Right atrium auricular region (tissue), 2 donors: ENCODE measurements at regions not wholly inside any gene's neighbourhood (a gene's known extent, or its start where the extent isn't known, plus 50 kb on each side); places are given as distances from the start of the nearest gene placed in this dataset.

Experiments
- DNase-seq: peaks from one replicate; pipeline ENCODE4 v3.0.0-alpha.2; 2019; ENCODE audit warnings: low spot score
- H3K27ac ChIP-seq, 2 donors: fragments of 200-600 bp; sonication (generic); 1 replicate in 1 of 2; 2 replicates in 1 of 2; pipeline ENCODE4 v1.5.1; 2016 to 2019
- H3K27me3 ChIP-seq, 2 donors: fragments of 200-600 bp; sonication (generic); one replicate each; pipeline versions ENCODE4 v1.5.1 to v1.6.0; 2017 to 2019
- H3K36me3 ChIP-seq: fragments of 200-600 bp; sonication (generic); one replicate; pipeline ENCODE4 v1.5.1; 2016
- H3K4me1 ChIP-seq, 2 donors: fragments of 200-600 bp; sonication (generic); one replicate each; pipeline versions ENCODE4 v1.5.1 to v1.6.0; 2017 to 2019
- H3K4me3 ChIP-seq, 2 donors: fragments of 200-600 bp; sonication (generic); 1 replicate in 1 of 2; 2 replicates in 1 of 2; pipeline ENCODE4 v1.5.1; 2017 to 2019; ENCODE audit warnings: mild to moderate bottlenecking in 1 of 2, moderate library complexity in 1 of 2
- H3K9me3 ChIP-seq, 2 donors: fragments of 200-600 bp; sonication (generic); one replicate each; pipeline ENCODE4 v1.5.1; 2019
- TF ChIP-seq, protein P1 (sequence below), 2 donors: fragments of 200-600 bp; sonication (generic); IDR thresholded peaks; one replicate each; pipeline ENCODE4 v1.5.1; 2019; ENCODE audit warnings: antibody characterized with exemption in 2 of 2

DNA sequence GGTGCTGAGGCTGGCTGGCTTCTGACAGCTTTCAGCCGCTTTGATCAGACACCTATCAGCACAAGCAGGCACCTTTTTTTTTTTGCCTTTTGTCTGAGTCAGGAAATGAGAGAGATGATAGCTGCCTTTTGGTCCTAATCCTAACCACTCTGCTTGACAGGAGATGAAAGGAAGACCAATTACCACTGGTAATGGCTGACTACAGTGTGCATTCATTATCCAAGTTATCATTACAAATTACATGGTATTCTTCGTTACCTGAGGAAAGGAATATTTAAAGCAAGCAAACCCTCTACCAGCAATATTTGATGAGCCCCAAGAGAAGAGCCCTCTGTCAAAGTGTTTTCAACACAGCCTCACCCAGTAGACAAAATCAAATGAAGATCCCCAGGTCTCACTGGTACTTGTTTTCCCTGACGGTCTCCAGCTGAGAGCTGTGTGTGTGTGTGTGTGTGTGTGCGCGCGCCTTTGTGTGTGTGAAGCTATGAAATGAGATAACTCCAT is 925.7 kb downstream of the DCDC2C start:
- Histone ChIP-seq H3K4me3 (no peak overlapping the region), H3K4me1 (no peaks in the 10 kb centered on the region), H3K9me3 (no peaks in the 10 kb centered on the region), H3K36me3 (no peaks in the 10 kb centered on the region), H3K27me3 (no peaks in the 10 kb centered on the region), H3K27ac (no peak overlapping the region)
- no peak for DNase-seq
- TF ChIP-seq, protein P1, sequence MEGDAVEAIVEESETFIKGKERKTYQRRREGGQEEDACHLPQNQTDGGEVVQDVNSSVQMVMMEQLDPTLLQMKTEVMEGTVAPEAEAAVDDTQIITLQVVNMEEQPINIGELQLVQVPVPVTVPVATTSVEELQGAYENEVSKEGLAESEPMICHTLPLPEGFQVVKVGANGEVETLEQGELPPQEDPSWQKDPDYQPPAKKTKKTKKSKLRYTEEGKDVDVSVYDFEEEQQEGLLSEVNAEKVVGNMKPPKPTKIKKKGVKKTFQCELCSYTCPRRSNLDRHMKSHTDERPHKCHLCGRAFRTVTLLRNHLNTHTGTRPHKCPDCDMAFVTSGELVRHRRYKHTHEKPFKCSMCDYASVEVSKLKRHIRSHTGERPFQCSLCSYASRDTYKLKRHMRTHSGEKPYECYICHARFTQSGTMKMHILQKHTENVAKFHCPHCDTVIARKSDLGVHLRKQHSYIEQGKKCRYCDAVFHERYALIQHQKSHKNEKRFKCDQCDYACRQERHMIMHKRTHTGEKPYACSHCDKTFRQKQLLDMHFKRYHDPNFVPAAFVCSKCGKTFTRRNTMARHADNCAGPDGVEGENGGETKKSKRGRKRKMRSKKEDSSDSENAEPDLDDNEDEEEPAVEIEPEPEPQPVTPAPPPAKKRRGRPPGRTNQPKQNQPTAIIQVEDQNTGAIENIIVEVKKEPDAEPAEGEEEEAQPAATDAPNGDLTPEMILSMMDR (IDR thresholded peaks at IDR 0.05) = no peak

DNA sequence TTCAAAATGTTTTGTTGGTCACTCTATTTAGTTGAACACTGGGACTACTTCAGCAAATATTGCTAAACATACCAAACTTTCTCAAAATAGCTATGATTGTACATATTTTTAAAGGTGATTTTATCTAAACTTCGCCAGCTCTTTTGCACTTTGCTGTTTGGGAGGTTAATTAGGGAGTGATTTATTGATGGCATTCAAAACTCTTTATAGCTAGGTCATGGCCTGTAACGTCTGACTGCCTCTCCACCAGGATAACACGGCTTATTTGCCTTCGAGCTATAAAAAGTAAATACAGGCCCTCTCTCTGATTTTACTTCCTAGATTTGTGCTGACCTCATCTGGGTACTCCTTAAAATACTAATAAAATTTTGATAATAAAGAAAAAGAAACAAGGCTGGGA is 931.9 kb downstream of the DCDC2C start:
- Histone ChIP-seq H3K4me3 (no peak overlapping the region), H3K36me3 (no peaks in the 10 kb centered on the region), H3K27ac (no peak overlapping the region), H3K9me3 (no peaks in the 10 kb centered on the region), H3K27me3 (no peaks in the 10 kb centered on the region), H3K4me1 (no peaks in the 10 kb centered on the region)
- no peak for DNase-seq
- TF ChIP-seq, protein P1 (IDR thresholded peaks at IDR 0.05) = no peak

DNA sequence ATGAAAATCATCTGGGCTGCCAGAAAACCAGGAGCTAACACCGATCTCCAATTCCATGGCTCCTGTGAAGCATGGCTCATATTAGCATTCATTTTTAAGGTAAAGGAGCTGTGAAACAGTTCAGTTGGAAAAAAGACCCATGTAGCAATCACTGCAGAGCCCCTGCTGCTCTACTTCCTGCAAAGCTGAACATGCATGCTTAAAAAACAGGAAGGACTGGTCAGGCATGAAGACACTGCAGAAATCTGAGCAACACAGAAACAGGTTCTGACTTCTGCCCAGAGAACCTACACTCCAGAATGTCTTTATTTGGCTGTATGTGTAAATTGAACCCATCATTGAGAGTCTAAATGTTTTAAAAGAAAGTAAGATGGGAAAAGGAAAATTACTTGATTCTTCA is 950.6 kb downstream of the DCDC2C start:
- H3K4me3 ChIP-seq = no peak overlapping the region
- TF ChIP-seq, protein P1 (IDR thresholded peaks at IDR 0.05) = no peak
- no peak for DNase-seq

DNA sequence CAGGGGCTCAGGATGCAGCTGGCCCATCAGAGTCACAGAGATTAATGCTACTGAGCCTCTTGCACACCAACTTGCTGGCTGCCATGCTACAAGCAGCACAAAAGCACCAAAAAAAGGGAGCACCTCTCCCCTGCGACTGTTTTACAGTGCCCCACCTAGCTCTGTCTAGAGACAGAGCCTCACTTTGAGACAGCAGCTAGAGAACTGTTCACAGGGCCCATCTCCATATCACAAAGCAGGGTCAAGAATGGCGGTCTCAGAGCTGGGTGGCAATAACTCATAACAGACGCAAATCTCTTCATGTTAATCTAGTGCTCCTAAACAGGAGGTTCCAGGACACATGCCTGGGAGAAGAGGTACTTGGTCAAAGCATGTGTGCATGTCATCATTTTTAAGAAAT is 953.0 kb downstream of the DCDC2C start:
- TF ChIP-seq, protein P1 (IDR thresholded peaks at IDR 0.05) = no peak
- no peak for DNase-seq

More for the DNA sequence above, 950.6 kb downstream of the DCDC2C start:
- no peaks in the 10 kb centered on the region for H3K27me3 ChIP-seq
- no peak overlapping the region for H3K27ac ChIP-seq
- no peaks in the 10 kb centered on the region for H3K9me3 ChIP-seq
- no peaks in the 10 kb centered on the region for H3K36me3 ChIP-seq
- H3K4me1 ChIP-seq = no peaks in the 10 kb centered on the region

DNA sequence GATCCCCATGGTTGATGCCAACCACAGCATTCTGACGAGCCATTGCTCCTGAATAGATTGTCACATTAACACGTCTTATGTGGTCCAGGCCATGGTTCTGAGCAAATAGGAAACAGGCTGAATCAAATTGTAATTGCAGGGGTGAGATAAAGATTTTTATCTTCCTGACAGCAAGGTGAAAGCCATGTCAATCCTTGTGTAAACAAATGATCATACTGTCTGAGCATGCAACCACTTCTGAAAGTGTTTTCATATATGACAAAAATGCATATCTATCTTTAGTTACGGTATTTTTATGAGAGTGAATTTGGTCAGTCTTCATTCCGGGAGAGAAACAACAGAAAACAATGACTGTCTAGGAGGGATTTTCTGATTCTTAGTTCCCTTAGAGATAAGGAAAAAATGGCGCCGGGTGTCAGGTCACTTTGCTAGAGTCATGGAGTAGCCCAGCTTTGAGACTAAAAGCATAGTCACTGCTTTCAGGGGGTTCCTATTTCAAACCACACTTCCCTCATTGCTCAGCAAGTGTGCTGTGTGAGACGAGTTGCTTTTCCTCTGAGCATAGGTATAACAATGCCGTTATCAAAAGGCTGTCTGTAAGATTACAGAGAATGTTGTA is 958.9 kb downstream of the DCDC2C start:
- H3K36me3 ChIP-seq = no peaks in the 10 kb centered on the region
- no peaks in the 10 kb centered on the region for H3K27me3 ChIP-seq
- no peak overlapping the region for H3K4me3 ChIP-seq
- TF ChIP-seq, protein P1 (IDR thresholded peaks at IDR 0.05) = no peak
- H3K9me3 ChIP-seq = no peaks in the 10 kb centered on the region
- no peak overlapping the region for H3K27ac ChIP-seq
- no peaks in the 10 kb centered on the region for H3K4me1 ChIP-seq
- no peak for DNase-seq

More for the DNA sequence above, 953.0 kb downstream of the DCDC2C start:
- no peaks in the 10 kb centered on the region for H3K27me3 ChIP-seq
- H3K27ac ChIP-seq = no peak overlapping the region
- H3K4me1 ChIP-seq = no peaks in the 10 kb centered on the region
- no peak overlapping the region for H3K4me3 ChIP-seq
- no peaks in the 10 kb centered on the region for H3K9me3 ChIP-seq
- H3K36me3 ChIP-seq = no peaks in the 10 kb centered on the region

DNA sequence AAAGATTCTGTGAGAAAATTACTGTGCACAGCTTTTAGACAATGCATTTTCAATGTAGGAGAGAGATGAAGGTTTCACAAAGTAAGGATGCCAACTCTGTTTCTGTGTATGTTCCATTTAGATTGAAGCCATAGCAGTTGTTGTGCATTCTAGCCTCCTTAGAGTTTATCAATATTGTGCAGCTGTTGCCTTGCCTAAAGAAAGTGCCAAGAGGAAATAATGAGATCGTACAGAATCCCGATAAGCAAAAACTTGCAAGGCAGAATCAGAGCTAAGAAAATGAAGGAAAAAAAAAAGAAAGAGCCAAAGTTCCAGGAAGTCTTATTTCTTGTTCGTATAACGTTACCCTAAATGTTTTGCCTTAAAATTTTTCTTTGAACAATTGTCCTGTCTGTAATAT is 965.0 kb downstream of the DCDC2C start:
- no peak overlapping the region for H3K27ac ChIP-seq
- no peaks in the 10 kb centered on the region for H3K4me1 ChIP-seq
- TF ChIP-seq, protein P1 (IDR thresholded peaks at IDR 0.05) = no peak
- H3K27me3 ChIP-seq = no peaks in the 10 kb centered on the region
- H3K4me3 ChIP-seq = no peak overlapping the region
- H3K36me3 ChIP-seq = no peaks in the 10 kb centered on the region
- no peaks in the 10 kb centered on the region for H3K9me3 ChIP-seq
- DNase-seq = no peak
